Activated CD4-positive, alpha-beta T cell treated with anti-CD3 and anti-CD28 coated beads, Interleukin-2, amount 50 U/mL, for 16 hours (primary cell): ENCODE measurements at regions not wholly inside any gene's neighbourhood (a gene's known extent, or its start where the extent isn't known, plus 50 kb on each side); places are given as distances from the start of the nearest gene placed in this dataset.

Experiments used
- DNase-seq: peaks from one replicate; pipeline ENCODE4 v3.0.0-alpha.2; 2020

DNA sequence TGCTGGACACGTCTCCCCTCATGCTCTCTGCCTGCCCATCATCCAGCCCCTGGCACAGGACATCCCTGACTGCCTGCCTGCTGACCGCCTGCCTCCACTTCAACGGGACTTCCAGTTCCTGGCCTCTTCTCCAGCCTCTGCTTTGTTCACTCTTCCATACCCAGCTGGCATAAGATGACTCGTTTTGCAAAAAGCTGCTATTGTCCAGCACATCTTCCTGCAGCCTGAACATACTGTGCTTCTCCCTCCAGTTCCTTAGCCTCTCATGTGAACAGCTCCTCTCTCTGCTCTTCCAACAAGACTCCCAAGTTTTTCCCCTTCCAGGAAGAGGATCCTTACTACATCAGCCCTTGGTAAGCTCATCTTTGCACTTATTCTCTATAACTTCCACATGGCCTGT is 62.4 kb upstream of the SKOR2 start:
- DNase-seq: no peak

DNA sequence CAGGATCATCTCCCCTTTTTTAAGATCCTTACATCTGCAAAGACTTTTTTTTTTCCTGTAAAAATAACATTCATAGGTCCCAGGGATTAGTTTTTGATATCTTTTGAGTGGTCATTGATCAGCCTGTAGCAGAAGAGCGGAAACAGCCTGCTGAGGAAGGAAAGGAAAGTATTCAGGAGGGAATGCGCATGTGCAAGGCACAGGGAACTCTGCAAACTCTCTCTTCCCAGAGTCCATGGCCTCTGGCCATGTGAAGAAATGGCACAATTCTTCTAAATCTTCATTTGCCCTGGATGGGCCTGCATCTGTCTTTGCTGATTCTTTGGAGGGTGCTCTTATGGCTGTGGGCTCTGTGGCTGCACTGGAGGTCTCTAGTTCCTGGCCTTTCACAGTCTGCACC is 60.1 kb upstream of the SKOR2 start:
- DNase-seq: no peak
